HL-60 (cell line): ENCODE measurements at regions not wholly inside any gene's neighbourhood (a gene's known extent, or its start where the extent isn't known, plus 50 kb on each side); places are given as distances from the start of the nearest gene placed in this dataset.

Experiments
- DNase-seq, 2 experiments: peaks; one replicate each; pipeline ENCODE4 v3.0.0-alpha.2; 2010 to 2020; ENCODE audit warnings: low read depth in 1 of 2, low spot score in 1 of 2
- H3K27ac ChIP-seq: fragments of 250-450 bp; sonication (Bioruptor Pico); replicated peaks from 2 replicates; pipeline ENCODE4 v1.5.1; 2020; ENCODE audit warnings: mild to moderate bottlenecking, moderate library complexity
- H3K27me3 ChIP-seq: fragments of 250-450 bp; sonication (Bioruptor Pico); 2 replicates; pipeline ENCODE4 v1.5.1; 2021; ENCODE audit warnings: mild to moderate bottlenecking, moderate library complexity; ENCODE audit not compliant: insufficient read depth, poor library complexity, severe bottlenecking
- H3K4me3 ChIP-seq: replicated peaks from 2 replicates; pipeline ENCODE4 v1.5.1; 2011; ENCODE audit warnings: mild to moderate bottlenecking, control low read depth, low read length; ENCODE audit not compliant: insufficient read depth
- GABPA ChIP-seq: IDR thresholded peaks from 2 replicates; pipeline ENCODE4 v1.6.1; 2012; ENCODE audit warnings: low read depth
- POLR2AphosphoS5 ChIP-seq: IDR thresholded peaks from 2 replicates; pipeline ENCODE4 v1.6.1; 2012; ENCODE audit warnings: low read depth
- REST ChIP-seq: IDR thresholded peaks from 2 replicates; pipeline ENCODE4 v1.6.1; 2012; ENCODE audit warnings: low read depth; ENCODE audit not compliant: insufficient replicate concordance
- SPI1 ChIP-seq: IDR thresholded peaks from 2 replicates; pipeline ENCODE4 v1.6.1; 2012; ENCODE audit warnings: low read depth, mild to moderate bottlenecking, borderline replicate concordance
- TF ChIP-seq, protein P1 (sequence below): IDR thresholded peaks from one replicate; pipeline ENCODE4 v1.5.1; 2011; ENCODE audit warnings: low read length, control low read depth, inconsistent platforms; ENCODE audit not compliant: insufficient read depth

DNA sequence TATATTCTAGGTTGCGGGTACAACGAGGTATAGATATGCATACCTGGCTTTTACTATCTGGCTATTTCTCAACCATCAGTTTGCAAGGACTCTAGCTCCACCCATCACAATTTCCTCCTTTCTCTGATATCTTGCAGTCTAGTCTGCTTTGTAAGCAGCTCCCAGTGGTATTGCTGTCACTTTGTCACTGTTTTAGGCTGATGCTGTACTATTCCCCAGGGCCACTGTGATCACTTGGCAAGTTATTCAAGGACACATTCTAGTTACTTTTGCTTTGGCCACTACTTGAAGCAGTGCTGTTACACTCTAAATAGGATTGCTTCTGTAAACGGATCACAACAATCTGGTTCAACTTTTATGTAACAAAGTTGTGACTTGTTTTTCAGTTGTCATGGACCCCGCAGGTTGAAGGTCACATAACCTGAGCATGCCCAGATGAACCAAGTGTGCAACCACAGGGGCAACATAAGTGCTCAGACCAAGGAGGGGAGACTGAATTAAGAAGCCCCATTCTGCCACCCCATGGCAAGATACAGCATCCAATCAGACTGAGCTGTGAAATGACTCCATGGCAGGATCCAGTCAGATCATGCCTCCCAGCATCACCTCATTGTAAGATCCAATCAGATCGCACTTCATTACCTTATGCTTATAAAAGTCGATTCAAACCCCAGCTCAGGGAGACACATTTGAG lies 588.4 kb upstream of the CITED2 start:
- H3K27ac ChIP-seq: no peak overlapping the region
- TF ChIP-seq POLR2AphosphoS5 (no peak), GABPA (no peak), SPI1 (no peak), REST (no peak)
- TF ChIP-seq, protein P1, sequence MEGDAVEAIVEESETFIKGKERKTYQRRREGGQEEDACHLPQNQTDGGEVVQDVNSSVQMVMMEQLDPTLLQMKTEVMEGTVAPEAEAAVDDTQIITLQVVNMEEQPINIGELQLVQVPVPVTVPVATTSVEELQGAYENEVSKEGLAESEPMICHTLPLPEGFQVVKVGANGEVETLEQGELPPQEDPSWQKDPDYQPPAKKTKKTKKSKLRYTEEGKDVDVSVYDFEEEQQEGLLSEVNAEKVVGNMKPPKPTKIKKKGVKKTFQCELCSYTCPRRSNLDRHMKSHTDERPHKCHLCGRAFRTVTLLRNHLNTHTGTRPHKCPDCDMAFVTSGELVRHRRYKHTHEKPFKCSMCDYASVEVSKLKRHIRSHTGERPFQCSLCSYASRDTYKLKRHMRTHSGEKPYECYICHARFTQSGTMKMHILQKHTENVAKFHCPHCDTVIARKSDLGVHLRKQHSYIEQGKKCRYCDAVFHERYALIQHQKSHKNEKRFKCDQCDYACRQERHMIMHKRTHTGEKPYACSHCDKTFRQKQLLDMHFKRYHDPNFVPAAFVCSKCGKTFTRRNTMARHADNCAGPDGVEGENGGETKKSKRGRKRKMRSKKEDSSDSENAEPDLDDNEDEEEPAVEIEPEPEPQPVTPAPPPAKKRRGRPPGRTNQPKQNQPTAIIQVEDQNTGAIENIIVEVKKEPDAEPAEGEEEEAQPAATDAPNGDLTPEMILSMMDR: no peak
- no peaks in the 10 kb centered on the region for H3K27me3 ChIP-seq
- H3K4me3 ChIP-seq: no peak overlapping the region
- no peak for DNase-seq

- Histone ChIP-seq H3K27me3 (no peaks in the 10 kb centered on the region), H3K27ac (no peak overlapping the region), H3K4me3 (no peak overlapping the region)
- DNase-seq: no peak
- TF ChIP-seq POLR2AphosphoS5: no peak
- TF ChIP-seq, protein P1: no peak
- no peak for TF ChIP-seq REST
- no peak for TF ChIP-seq GABPA
- TF ChIP-seq SPI1: no peak
These were observed 586.7 kb upstream of the CITED2 start for GRCh38 chr6:139961190-139961589.

DNA sequence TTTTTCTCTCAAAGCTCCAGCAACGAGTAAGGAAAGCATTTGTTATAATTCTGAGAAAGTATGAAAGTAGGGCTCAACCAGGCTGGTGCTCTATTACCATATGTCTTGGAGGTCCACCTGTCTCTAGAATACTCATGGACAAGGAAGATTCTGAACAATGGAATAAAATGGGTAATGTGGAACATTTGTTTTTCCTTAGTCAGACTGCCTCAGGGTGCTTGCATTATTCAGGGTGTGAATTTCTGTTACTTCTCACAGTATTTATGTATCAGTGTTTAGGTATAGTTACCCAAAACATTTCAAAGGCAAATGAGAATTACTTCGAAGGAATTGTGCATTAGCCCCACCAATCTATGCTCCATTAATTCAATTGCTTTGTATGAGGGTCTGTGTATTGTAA lies 586.2 kb upstream of the CITED2 start:
- Histone ChIP-seq H3K27me3 (no peaks in the 10 kb centered on the region), H3K4me3 (no peak overlapping the region), H3K27ac (no peak overlapping the region)
- no peak for DNase-seq
- TF ChIP-seq REST (no peak), POLR2AphosphoS5 (no peak), GABPA (no peak), SPI1 (no peak)
- TF ChIP-seq, protein P1: no peak
